Heart left ventricle (tissue), 13 donors: ENCODE measurements at regions not wholly inside any gene's neighbourhood (a gene's known extent, or its start where the extent isn't known, plus 50 kb on each side); places are given as distances from the start of the nearest gene placed in this dataset.

ENCODE experiments used
- CTCF ChIP-seq, 12 donors: fragments of 200-600 bp; sonication (generic) in 4 of 12; IDR thresholded peaks; one replicate each; pipeline versions ENCODE4 v1.5.0 to v1.8.0; 2018 to 2022; ENCODE audit warnings: antibody characterized with exemption in 12 of 12, mild to moderate bottlenecking in 5 of 12
- POLR2A ChIP-seq, 2 donors: fragments of 450-650 bp; IDR thresholded peaks; one replicate each; pipeline ENCODE4 v1.6.1; 2017; ENCODE audit warnings: antibody characterized with exemption in 2 of 2, mild to moderate bottlenecking in 2 of 2, moderate library complexity in 2 of 2
- donor health status: ischemic (EF 13 %, LVEDD 7.1; RV severe dilation, severe dysfunction).
- donor health status: DM: no; HTN: yes; CAD: no.
- donor health status: DM: no; HTN: no; CAD: no.
- donor health status: ischemic (EF 25% LVEDD 6.9; RV normal size, moderate dysfunction).
- donor health status: ischemic (EF 25% LVEDD 5.7; RV mildly dilated, moderate dysfunction).
- donor health status: ischemic (EF 35%, LVEDD 5.7; RV mildly dilated, moderate dysfunction).
- donor health status: nonischemic (EF 11% LVEDD 7.7; RV severe dilation, severe dysfunction).
- donor health status: DM: yes; HTN: yes; CAD: no.
- donor health status: PGD.
- donor health status: ischemic (EF 29% LVEDD 5.4; RV normal size, mild dysfunction).
- donor health status: nonischemic (EF 23%, LVEDD 6.1; RV moderate dilation, normal function).

GRCh38 chr3:30989276-30990030 lies 95.0 kb upstream of the GADL1 start:
- no peak for TF ChIP-seq POLR2A (IDR thresholded peaks at IDR 0.05)
- no peak for TF ChIP-seq CTCF (IDR thresholded peaks at IDR 0.05)
